DMS53 treated with DMSO at 0.1 percent for 48 hours (cell line): ENCODE measurements at regions not wholly inside any gene's neighbourhood (a gene's known extent, or its start where the extent isn't known, plus 50 kb on each side); places are given as distances from the start of the nearest gene placed in this dataset.
"Not testable (repeated sequence)": the region's sequence is repeated elsewhere in the genome, so short reads cannot be mapped to it uniquely, and the experiment has no call there.

Experiments used
- DNase-seq: peaks from one replicate; lab custom pipeline; 2025; ENCODE audit not compliant: unreplicated experiment; lab: John Stamatoyannopoulos, UW

GRCh38 chr6:81977486-81977885 is 225.0 kb upstream of the TENT5A start:
- DNase-seq, result no peak

DNA sequence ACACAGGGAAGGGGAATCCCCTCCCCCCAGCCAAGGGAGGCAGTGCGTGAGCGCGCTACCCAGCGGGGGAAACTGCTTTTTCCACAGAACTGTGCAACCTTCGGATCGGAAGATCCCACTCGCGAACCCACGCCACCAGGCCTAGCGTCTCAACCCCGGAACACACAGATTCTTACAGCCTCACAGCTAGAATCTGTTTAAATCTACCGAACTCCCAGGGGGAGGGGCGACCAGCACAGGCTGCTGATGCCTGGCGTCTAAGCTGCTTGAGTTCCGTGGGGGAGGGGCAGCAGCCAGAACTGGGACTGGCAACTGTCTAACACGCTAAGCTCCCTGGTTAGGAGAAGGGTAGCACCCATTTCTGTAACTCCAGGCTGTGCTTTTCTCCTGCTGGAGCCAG is 217.3 kb upstream of the TENT5A start:
- DNase-seq, result no peak

DNA sequence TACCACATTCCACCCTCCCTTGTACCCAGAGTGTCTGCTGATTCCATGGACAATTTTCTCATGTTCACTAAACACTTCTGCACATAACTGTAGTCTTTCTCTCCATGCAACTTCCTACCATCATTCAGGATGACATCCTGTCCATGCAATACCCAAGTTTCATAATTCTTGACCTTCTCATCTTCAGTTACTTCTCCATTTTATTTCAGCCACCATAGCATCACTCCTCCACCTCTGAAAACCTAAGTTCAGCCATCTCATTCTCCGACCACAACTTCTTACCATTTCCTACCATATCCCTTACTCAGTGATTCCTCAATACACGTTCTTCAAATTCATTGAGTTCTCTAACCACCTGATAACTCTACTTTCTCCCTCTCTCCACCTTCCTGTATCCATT is 216.5 kb upstream of the TENT5A start:
- DNase-seq, result no peak

- no peak for DNase-seq
These were observed 214.5 kb upstream of the TENT5A start for GRCh38 chr6:81966968-81967367.

DNA sequence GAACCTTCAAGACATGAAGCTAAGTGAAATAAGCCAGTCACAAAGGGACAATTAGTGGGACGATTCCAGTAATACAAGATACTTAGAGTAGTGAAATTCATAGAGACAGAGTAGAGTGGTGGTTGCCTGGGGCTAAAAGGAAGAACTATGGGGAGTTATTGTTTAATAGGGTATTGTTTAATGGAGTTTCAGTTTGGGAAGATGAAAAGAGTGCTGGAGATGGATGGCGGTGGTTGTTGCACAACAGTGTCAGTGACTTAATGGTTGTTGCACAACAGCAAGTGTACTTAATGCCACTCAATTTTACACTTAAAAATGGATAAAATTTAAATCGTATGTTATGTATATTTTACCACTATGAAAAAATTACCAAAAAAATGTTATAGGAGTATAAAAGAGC is 209.7 kb upstream of the TENT5A start:
- DNase-seq, result no peak

GRCh38 chr6:81950877-81951276 is 198.4 kb upstream of the TENT5A start:
- no peak for DNase-seq

GRCh38 chr6:81948861-81949260 is 196.4 kb upstream of the TENT5A start:
- no peak for DNase-seq

DNA sequence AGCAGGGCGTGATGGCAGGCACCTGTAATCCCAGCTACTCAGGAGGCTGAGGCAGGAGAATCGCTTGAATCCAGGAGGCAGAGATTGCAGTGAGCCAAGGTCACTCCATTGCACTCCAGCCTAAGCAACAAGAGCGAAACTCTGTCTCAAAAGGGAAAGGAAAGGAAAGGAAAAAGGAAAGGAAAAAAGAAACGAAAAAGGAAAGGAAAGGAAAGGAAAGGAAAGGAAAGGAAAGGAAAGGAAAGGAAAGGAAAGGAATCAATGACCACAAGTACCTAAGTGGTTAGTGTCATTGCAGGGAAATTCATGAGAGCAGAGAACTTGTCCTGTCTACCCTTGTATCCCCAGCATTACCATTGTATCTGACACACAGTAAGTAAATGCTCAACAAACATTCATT is 195.7 kb upstream of the TENT5A start:
- not testable (repeated sequence) for DNase-seq

DNA sequence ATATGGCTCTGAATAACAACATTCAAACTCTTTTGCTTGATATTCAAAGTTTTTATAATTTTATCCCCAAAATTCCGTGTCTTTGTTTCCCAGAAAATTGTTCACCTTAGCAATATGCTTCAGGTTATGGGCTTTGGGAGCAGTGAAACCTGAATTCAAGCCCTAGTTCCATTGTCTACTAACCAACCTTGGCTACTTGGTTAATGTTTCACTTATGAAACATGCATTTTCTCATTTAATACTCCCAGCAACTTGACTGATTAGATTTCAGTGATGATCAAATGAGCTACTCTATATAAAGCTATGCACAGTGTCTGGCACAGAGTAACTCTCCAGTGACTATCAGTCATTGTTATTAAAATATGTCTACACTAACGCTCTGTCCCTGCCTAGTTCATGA is 192.2 kb upstream of the TENT5A start:
- DNase-seq, result no peak

DNA sequence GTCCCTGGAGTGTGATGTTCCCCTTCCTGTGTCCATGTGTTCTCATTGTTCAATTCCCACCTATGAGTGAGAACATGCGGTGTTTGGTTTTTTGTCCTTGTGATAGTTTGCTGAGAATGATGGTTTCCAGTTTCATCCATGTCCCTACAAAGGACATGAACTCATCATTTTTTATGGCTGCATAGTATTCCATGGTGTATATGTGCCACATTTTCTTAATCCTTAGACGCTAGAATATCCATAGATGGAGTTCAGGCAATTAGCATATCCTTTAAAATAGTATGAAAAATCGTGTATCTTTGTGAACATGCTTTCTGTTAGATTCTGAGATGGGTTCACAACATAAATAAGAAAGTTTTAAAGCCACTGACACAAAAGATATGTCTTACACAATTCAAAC is 190.4 kb upstream of the TENT5A start:
- not testable (repeated sequence) for DNase-seq

- DNase-seq, result no peak
These were observed 189.5 kb upstream of the TENT5A start for GRCh38 chr6:81942067-81942370.

DNA sequence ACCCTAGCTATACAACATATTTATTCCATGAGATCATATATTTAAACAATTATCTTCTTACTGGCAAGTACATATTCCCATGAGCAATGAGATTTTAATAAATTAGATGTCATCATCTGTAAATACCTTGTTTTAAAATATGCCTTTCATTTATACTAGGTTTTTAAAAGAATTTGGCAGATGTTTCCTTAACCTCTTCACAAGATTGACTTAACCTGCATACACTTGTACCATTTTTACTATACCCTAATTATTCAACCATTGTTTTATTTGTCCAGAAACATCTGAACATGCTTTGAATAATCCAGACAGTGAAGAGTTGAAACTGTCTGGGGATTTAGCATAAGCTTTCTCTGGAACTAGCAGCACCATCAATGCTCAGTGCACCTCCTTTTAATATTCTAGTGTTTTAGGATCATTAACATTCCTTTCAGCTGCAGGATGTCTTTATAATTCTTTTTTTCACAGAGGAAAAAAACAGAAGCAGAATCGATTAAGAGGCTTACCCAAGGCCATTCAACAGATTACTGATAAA is 188.0 kb upstream of the TENT5A start:
- DNase-seq, result no peak

DNA sequence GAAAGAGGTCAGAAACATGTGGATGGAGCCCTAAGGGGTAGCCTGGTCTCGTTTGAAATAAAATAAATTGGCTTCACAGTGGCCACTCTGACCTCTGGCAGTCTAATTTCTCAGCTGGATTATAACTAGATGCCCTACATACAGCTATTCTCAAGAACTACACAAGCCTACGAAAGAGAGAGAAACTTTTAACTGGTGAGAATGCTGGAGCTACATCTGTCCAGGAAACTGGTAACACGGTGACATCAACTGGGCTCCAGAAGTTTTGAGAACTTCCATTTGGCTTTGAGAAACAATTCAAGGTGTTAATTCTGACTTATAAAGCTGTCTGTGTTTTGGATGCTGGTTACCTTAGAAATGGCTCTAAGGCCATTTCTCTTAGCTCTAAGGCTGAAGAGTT is 187.3 kb upstream of the TENT5A start:
- no peak for DNase-seq

- no peak for DNase-seq
These were observed 186.7 kb upstream of the TENT5A start for GRCh38 chr6:81938991-81939732.

- peak; percentile 81 for DNase-seq
These were observed 185.8 kb upstream of the TENT5A start for GRCh38 chr6:81938014-81938856.

DNA sequence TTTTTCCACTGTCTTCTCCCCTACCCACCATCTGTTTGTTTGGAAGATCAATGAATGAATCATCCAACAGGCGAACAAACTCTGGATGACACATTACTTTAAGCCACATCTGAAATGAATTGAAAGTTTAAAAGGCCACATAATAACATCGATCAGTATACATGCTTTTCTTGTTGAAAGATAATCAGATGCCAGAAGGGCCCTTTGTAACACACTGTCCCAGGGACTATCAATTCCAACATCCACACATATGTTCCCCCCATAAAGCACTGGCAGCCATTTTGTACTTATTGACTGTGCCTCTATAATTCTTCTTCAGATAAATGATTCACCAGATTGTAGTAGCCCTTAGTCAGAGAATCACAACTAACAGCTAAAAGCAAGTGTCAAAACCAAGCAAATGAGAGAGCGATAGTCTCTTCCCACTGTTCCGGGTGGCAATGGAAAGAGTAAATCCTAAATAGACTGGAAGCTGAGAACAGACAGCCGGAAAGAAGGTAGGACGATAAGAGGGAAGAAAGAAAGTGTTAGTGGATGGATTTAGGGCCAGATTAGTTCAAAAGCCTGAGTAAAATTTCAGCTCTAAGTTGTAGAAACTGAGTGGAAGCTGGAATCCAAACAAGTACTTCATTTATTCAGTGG is 184.9 kb upstream of the TENT5A start:
- DNase-seq, result no peak

- DNase-seq, result no peak
These were observed 182.5 kb upstream of the TENT5A start for GRCh38 chr6:81934936-81935335.

DNA sequence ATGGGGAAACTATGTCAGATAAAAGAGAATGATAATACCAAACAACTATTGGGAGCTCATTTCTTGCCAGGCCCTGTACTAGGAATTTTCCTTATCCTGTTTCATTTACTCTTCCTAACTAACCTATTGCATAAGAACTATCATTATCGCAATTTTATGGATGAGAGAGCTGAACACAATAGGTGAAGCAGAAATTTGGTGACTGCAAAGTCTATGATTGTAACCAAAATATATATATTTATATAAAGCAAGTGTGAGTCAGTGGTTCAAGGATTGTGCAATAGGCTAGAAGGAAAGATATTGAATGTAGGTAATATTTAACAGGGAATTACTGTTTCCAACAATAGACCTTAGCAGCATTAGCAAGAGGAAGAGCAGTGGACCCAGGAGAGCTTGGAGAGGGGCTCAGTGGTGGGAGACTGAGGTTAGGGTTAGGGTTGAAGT is 181.1 kb upstream of the TENT5A start:
- no peak for DNase-seq

DNA sequence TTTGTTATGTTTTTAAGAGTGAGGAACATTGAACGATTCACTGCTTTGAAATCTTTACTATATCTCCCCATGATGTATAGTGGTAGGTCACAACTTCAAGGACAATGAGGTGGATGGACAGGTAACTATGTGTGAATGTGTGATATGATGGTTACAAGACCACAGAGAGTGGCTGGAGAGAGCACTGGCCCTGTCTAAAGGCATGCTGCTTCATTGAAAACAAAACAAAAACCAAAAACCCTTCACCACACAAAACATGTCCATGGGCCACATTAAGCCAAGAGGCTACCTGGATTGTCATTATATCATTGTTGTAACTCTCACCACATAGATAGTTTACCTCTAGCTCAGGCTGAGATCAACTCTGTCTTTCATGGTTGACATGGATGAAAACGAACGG is 180.6 kb upstream of the TENT5A start:
- no peak for DNase-seq

DNA sequence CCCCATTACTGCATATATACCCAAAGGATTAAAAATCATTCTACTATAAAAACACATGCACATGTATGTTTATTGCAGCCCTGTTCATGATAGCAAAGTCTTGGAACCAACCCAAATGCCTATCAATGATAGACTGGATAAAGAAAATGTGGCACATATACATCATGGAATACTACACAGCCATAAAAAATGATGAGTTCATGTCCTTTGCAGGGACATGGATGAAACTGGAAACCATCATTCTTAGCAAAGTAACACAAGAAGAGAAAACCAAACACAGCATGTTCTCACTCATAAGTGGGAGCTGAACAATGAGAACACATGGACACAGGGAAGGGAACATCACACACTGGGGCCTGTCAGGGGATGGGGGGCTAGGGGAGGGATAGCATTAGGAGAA is 180.0 kb upstream of the TENT5A start:
- DNase-seq, result not testable (repeated sequence)

DNA sequence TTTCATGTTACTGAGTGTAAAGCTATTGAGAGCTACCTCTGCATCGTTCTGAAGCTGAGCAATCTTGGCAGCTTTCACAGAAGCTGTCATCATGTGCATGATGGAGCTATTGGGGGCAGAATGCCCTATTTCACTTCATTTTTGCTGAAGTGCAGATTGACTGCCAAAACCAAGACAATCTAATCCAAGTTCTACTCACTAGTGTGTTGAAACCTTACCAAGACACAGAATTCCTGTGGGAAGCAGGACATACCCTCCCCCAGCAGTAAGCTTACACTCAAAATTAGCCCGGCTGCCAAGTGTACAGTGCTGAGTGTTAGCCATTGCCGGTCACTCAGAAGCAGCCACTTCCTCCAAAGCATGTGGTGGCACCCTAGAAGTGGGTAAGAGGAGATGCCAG is 177.3 kb upstream of the TENT5A start:
- DNase-seq, result no peak

DNA sequence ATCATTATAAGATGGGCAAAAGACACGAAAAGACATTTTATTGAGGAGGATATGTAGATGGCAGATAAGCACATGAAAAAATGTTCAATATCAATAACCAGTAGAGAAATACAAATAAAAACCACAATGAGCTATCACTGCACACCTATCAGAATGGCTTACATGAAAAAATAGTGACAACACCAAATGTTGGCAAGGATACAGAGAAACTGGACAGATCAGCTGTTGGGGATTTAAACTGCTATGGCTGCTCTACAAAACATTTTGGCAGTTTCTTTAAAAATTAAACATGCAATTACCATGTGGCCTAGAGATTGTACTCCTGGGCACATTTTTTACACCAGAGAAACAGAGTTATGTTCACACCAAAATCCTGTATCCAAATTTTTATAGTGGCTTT is 172.7 kb upstream of the TENT5A start:
- DNase-seq, result no peak
